Endothelial cell of umbilical vein (primary cell): ENCODE measurements at regions not wholly inside any gene's neighbourhood (a gene's known extent, or its start where the extent isn't known, plus 50 kb on each side); places are given as distances from the start of the nearest gene placed in this dataset.

ENCODE experiments used
- CTCF ChIP-seq, 2 donors: IDR thresholded peaks; 1 replicate in 1 of 2; 2 replicates in 1 of 2; pipeline ENCODE4 v1.5.1; 2011; ENCODE audit warnings: low read length in 2 of 2, mild to moderate bottlenecking in 2 of 2, moderate library complexity in 2 of 2, control low read depth in 1 of 2, inconsistent platforms in 1 of 2, low read depth in 1 of 2; ENCODE audit not compliant: insufficient read depth in 1 of 2; ENCODE audit errors: extremely low read depth in 1 of 2
- MAX ChIP-seq: IDR thresholded peaks from 2 replicates; pipeline ENCODE4 v1.6.1; 2011; ENCODE audit not compliant: insufficient read depth, insufficient read length
- POLR2A ChIP-seq: IDR thresholded peaks from 2 replicates; pipeline ENCODE4 v1.6.1; 2012; ENCODE audit warnings: low read depth, mild to moderate bottlenecking, control low read depth, low read length

DNA sequence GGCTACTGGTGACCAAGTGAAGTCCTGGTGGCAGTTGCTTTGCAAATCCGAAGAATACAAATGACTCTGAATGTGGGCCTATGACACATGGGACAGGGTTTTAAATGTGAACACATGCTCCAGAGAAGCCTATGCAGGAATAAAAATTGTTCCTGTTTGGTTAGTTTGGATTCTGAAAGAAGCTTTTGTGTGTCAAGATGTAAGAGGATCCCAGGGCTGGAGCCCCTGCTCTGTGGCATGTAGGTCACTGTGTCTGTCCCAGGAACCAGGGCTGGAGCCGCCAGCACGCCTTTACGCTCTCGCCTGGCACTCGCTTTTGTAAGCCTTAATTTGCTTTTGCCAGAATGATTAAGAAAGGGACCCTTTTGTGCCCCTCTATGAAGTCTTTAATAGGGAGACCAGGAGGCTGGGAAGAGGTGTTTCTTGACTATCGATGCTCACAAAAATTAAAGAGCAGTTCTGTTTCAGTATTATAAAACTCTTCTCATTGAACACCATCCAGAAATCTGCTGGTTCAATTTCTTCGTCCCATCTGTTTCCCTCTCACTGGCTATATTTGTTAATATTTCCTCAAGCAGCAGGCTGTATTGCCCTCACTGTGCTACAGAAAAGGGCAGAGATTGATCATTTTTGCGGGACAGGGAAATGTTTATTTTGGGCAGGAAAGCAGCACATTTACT is 532.7 kb upstream of the POU3F3 start:
- TF ChIP-seq POLR2A = no peak
- TF ChIP-seq CTCF (IDR thresholded peaks at IDR 0.05; ENCODE audit: extremely low read depth in 1 of 2, insufficient read depth in 1 of 2, low read depth in 1 of 2, low read length in 2 of 2) = no peak
- no peak for TF ChIP-seq MAX
